ENCODE measurements at regions not wholly inside any gene's neighbourhood (a gene's known extent, or its start where the extent isn't known, plus 50 kb on each side); places are given as distances from the start of the nearest gene placed in this dataset.

- no peak for DNase-seq
- no peak overlapping the region for H3K27ac ChIP-seq
- H3K9me2 ChIP-seq (ENCODE audit: insufficient read depth), result peaks cover 4% of the 10 kb centered on the region; the same call in 1 of the 2 replicates
- no peaks in the 10 kb centered on the region for H3K36me3 ChIP-seq (ENCODE audit: low read depth)
- no peaks in the 10 kb centered on the region for H3K9me3 ChIP-seq (ENCODE audit: insufficient read depth, low read depth)
- H2AFZ ChIP-seq, result no peak overlapping the region
- ChIA-PET CTCF (no interaction called here), POLR2A (ENCODE audit: unreplicated experiment) (no interaction called here)
- H3K4me1 ChIP-seq (replicated peaks; ENCODE audit: insufficient read depth), result no peaks in the 10 kb centered on the region
- H3K4me2 ChIP-seq, result no peak overlapping the region
- no peaks in the 10 kb centered on the region for H3K27me3 ChIP-seq (ENCODE audit: insufficient read depth, low read depth)
- no peaks in the 10 kb centered on the region for H3K79me2 ChIP-seq (ENCODE audit: low read depth)
- H4K20me1 ChIP-seq (ENCODE audit: insufficient read depth), result no peaks in the 10 kb centered on the region
- intact Hi-C loops (cut with micrococcal nuclease; ENCODE audit: unreplicated experiment), result no loop called here
- no peak for TF ChIP-seq CTCF (conservative IDR thresholded peaks at IDR 0.05)
- TF ChIP-seq EZH2 (IDR thresholded peaks at IDR 0.05; ENCODE audit: low read depth), result no peak
- no peak overlapping the region for H3K4me3 ChIP-seq
- no peaks in the 10 kb centered on the region for H3F3A ChIP-seq (ENCODE audit: insufficient read depth, low read depth)
- no TSS peak for BruUV-seq (replicated peaks)
Measured at GRCh38 chr11:96817482-96818399, 427.9 kb downstream of the JRKL start.

- no TSS peak for BruUV-seq (replicated peaks)
- intact Hi-C loops (cut with micrococcal nuclease; ENCODE audit: unreplicated experiment), result no loop called here
- DNase-seq, result no peak
Measured at GRCh38 chr11:96827164-96827563, 437.4 kb downstream of the JRKL start.

GRCh38 chr11:96841792-96842191 is 452.0 kb downstream of the JRKL start:
- no peak overlapping the region for H2AFZ ChIP-seq
- BruUV-seq (replicated peaks), result no TSS peak

More at GRCh38 chr11:96827164-96827563, 437.4 kb downstream of the JRKL start:
- ChIA-PET POLR2A (ENCODE audit: unreplicated experiment) (no interaction called here), CTCF (no interaction called here)
- Histone ChIP-seq H3K4me1 (replicated peaks; ENCODE audit: insufficient read depth) (no peaks in the 10 kb centered on the region), H4K20me1 (ENCODE audit: insufficient read depth) (no peaks in the 10 kb centered on the region), H3K9me3 (ENCODE audit: insufficient read depth, low read depth) (no peaks in the 10 kb centered on the region), H3K4me3 (no peak overlapping the region), H3K27me3 (ENCODE audit: insufficient read depth, low read depth) (no peaks in the 10 kb centered on the region), H3K79me2 (ENCODE audit: low read depth) (no peaks in the 10 kb centered on the region), H2AFZ (no peak overlapping the region), H3K9me2 (ENCODE audit: insufficient read depth) (no peaks in the 10 kb centered on the region), H3F3A (ENCODE audit: insufficient read depth, low read depth) (no peaks in the 10 kb centered on the region), H3K36me3 (ENCODE audit: low read depth) (no peaks in the 10 kb centered on the region), H3K27ac (no peak overlapping the region), H3K4me2 (no peak overlapping the region)
- TF ChIP-seq CTCF (conservative IDR thresholded peaks at IDR 0.05), result no peak

More at GRCh38 chr11:96841792-96842191, 452.0 kb downstream of the JRKL start:
- Histone ChIP-seq H3K9me3 (ENCODE audit: insufficient read depth, low read depth) (no peaks in the 10 kb centered on the region), H3F3A (ENCODE audit: insufficient read depth, low read depth) (no peaks in the 10 kb centered on the region), H3K4me3 (no peak overlapping the region), H3K4me1 (replicated peaks; ENCODE audit: insufficient read depth) (no peaks in the 10 kb centered on the region), H3K79me2 (ENCODE audit: low read depth) (no peaks in the 10 kb centered on the region), H3K9me2 (ENCODE audit: insufficient read depth) (no peaks in the 10 kb centered on the region), H3K27ac (no peak overlapping the region), H4K20me1 (ENCODE audit: insufficient read depth) (no peaks in the 10 kb centered on the region), H3K4me2 (no peak overlapping the region), H3K27me3 (ENCODE audit: insufficient read depth, low read depth) (no peaks in the 10 kb centered on the region), H3K36me3 (ENCODE audit: low read depth) (no peaks in the 10 kb centered on the region)
- DNase-seq, result no peak
- intact Hi-C loops (cut with micrococcal nuclease; ENCODE audit: unreplicated experiment), result no loop called here
- CTCF ChIA-PET, result no interaction called here
- TF ChIP-seq EZH2 (IDR thresholded peaks at IDR 0.05; ENCODE audit: low read depth) (no peak), CTCF (conservative IDR thresholded peaks at IDR 0.05) (no peak)
- POLR2A ChIA-PET (ENCODE audit: unreplicated experiment), result no interaction called here

All from PC-9 (cell line).